Limb (tissue), 2 donors: ENCODE measurements at regions not wholly inside any gene's neighbourhood (a gene's known extent, or its start where the extent isn't known, plus 50 kb on each side); places are given as distances from the start of the nearest gene placed in this dataset.
"Not testable (repeated sequence)": the region's sequence is repeated elsewhere in the genome, so short reads cannot be mapped to it uniquely, and the experiment has no call there.

Experiments
- DNase-seq, 2 donors: peaks; one replicate each; pipeline ENCODE4 v3.0.0-alpha.2; 2016; ENCODE audit errors: extremely low spot score in 2 of 2

- DNase-seq, result not testable (repeated sequence)
Observed at GRCh38 chr21:5975719-5976118, 4545.7 kb upstream of the TPTE start.

GRCh38 chr21:5997586-5997985 is 4523.8 kb upstream of the TPTE start:
- DNase-seq, result not testable (repeated sequence)

- not testable (repeated sequence) for DNase-seq
Observed at GRCh38 chr21:6015422-6016057, 4505.8 kb upstream of the TPTE start.

GRCh38 chr21:6020460-6020859 is 4500.9 kb upstream of the TPTE start:
- not testable (repeated sequence) for DNase-seq

GRCh38 chr21:6020953-6021716 is 4500.2 kb upstream of the TPTE start:
- not testable (repeated sequence) for DNase-seq

- DNase-seq, result not testable (repeated sequence)
Observed at GRCh38 chr21:6021717-6022270, 4499.6 kb upstream of the TPTE start.

GRCh38 chr21:6023331-6023730 is 4498.1 kb upstream of the TPTE start:
- DNase-seq, result not testable (repeated sequence)

GRCh38 chr21:6025139-6025538 is 4496.2 kb upstream of the TPTE start:
- not testable (repeated sequence) for DNase-seq

GRCh38 chr21:6027497-6027896 is 4493.9 kb upstream of the TPTE start:
- not testable (repeated sequence) for DNase-seq

- DNase-seq, result not testable (repeated sequence)
Observed at GRCh38 chr21:6034124-6034678, 4487.2 kb upstream of the TPTE start.

- DNase-seq, result not testable (repeated sequence)
Observed at GRCh38 chr21:6034820-6035473, 4486.4 kb upstream of the TPTE start.

- DNase-seq, result not testable (repeated sequence)
Observed at GRCh38 chr21:6035474-6036155, 4485.8 kb upstream of the TPTE start.

GRCh38 chr21:6039224-6039623 is 4482.2 kb upstream of the TPTE start:
- not testable (repeated sequence) for DNase-seq

- not testable (repeated sequence) for DNase-seq
Observed at GRCh38 chr21:6040095-6040494, 4481.3 kb upstream of the TPTE start.

GRCh38 chr21:6043430-6044275 is 4477.7 kb upstream of the TPTE start:
- not testable (repeated sequence) for DNase-seq

GRCh38 chr21:6044695-6045094 is 4476.7 kb upstream of the TPTE start:
- not testable (repeated sequence) for DNase-seq

- DNase-seq, result not testable (repeated sequence)
Observed at GRCh38 chr21:6049930-6050329, 4471.5 kb upstream of the TPTE start.

GRCh38 chr21:6052109-6052508 is 4469.3 kb upstream of the TPTE start:
- DNase-seq, result not testable (repeated sequence)

GRCh38 chr21:6053145-6053544 is 4468.2 kb upstream of the TPTE start:
- not testable (repeated sequence) for DNase-seq

- not testable (repeated sequence) for DNase-seq
Observed at GRCh38 chr21:6058997-6059396, 4462.4 kb upstream of the TPTE start.
